ENCODE measurements at regions not wholly inside any gene's neighbourhood (a gene's known extent, or its start where the extent isn't known, plus 50 kb on each side); places are given as distances from the start of the nearest gene placed in this dataset.

DNA sequence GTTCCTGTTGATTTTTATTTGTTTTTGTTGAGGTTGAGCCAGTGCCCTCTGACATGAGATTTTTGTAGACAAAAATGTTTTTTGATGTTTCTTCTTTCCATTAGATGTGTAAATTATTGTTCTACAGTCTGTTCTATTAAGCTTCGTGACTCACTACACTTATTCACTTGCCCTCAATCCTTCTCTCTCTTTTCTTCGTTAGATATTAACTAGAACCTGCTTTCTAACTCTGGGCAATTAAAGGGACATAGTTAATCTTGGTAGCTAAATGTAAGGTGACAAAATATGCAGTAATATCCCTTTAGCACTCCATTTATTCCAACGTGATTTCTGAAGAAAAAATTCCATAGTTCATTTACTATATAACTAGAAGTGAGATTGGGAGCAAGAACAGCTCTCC is 333.9 kb downstream of the PDHA2 start:
- DNase-seq (ENCODE audit: low read depth): no peak

DNA sequence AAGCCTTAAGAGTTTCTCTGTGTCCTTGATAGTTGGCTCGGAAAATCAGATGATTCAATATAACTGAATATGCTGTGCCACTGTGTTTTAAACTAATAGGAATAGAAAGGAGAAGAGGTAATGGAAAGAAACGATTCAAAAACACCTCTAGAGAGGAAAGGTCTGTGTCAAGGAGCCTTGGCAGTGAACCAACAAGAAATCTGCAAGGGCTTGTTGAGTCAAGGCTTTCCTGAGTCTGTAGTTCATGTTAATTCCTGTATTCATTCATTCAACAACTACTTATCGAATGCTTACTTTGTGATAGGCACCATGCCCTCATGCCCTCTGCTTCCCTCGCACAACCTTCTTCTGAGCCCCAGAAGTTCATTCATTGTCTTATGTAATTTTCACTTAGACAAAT is 336.0 kb downstream of the PDHA2 start:
- DNase-seq (ENCODE audit: low read depth): no peak

DNA sequence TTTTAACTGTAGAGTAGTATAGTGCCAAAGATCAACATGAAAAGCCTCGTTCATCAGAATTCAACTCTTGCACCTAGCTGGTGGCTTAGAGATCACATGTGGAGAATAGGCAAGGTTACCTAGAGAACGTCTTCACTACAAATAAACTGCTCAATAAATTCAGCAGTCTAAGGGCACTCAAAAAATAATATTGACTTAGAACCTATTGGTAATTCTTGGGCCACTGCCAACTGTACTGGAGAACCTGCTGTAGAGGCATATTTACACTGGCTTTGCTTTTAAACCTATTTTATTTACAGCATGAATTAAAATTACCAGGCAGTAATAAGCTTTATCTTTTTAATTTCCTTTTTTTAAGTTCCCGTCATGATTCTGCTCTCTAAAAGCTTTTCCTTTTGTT is 343.7 kb downstream of the PDHA2 start:
- no peak for DNase-seq (ENCODE audit: low read depth)

DNA sequence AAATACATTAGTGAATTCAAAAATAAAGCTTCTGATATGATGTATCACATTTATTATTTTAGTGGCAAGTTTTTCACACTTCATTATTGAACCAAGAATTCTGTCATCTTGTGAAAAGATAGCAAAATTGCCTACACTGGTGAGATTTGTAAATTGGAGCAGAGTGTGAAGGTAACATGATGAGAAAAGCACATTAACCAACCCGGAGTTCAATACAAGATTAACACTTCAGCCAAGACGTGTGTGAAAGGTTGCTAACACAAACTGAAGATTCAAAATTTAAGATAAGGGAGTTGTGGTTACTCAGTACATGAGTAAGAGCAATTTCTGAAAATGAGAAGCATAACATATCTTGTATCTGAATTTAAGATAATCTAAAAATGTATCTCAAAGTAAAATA is 346.7 kb downstream of the PDHA2 start:
- no peak for DNase-seq (ENCODE audit: low read depth)

DNA sequence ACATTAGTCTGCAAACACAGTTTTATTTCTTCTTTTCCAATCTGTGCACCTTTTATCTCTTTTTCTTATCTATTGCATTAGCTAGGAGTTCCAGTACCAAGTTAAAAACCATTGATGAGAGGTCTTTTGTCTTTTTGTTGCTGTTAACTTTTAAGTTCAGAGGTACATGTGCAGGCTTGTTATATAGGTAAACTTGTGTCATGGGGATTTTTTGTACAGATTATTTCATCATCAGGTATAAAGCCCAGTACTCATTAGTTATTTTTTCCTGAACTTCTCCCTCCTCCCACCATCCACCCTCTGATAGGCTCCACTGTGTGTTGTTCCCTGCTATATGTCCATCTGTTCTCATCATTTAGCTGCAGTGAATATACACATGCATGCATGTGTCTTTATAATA is 349.9 kb downstream of the PDHA2 start:
- no peak for DNase-seq (ENCODE audit: low read depth)

DNA sequence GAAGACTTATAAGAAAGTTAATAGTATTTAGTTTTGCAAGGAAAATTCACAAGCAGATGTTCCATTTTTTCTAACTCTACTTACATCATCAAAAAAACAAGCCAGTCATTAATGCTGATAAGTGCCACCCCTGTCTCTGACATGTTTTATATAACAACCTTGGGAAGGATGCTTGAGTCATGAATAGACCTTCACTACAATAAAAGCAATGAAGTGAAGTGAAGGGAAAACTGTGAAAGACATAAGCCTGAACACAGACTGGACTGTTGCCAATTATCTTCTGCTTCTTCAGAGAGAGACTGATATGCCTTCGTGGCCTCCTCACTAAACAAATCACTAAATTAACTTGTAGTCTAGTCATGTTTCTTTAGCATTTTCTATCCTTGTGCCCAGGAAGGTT is 353.2 kb downstream of the PDHA2 start:
- no peak for DNase-seq (ENCODE audit: low read depth)

DNA sequence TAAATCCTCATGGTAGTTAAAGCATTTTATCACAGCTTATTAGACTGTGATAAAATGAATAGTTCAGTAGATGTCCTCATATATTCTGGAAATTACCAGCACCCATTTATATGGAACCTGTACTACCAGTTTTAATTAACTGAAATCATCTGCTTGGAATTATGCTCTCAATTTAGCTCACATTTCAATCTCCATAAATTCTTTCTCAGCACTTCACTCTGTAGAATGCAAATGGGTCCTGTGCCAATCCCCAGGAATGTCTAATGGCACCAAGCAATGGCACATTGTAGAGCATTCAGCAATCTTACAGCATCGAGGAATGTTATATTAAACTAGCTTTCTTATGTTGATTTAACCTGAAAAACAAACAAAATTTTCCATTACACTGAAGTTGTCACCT is 355.1 kb downstream of the PDHA2 start:
- DNase-seq (ENCODE audit: low read depth): no peak

DNA sequence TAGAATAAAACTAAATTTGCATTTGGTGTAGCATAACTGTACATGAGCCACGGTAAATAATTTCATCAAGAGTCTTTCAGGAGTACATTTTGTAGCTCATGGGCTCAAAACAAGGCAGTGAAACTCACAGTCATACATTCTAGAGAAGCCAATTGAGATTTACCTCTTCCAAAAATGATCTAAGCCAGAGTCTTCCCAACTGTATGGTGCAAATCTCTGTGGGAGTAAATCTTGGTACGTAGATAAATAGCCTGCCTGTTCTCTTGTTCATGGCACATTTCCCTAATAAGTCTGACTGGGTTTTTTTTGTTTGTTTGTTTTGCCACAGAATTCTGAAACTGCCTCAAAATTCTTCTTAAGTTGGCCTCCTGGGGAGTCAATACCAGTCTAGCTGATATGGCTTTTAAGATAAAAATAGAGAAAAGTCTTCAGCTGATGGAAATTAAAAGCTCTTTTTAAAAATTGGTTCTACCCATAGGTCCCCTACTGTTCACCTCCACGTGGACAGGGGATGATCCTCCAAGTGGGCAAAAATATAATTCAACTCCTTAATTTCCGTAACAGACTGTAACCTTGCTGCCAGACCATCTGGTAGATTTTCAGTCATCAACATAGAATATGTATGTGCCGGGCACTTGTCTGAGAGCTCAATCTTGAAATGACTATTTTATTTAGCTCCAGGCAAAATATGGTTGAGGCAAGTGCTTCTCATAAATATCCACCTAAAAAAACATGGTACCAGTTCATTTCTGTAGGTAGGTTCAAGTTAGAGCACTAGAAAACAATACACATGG is 365.4 kb downstream of the PDHA2 start:
- DNase-seq (ENCODE audit: low read depth): no peak

DNA sequence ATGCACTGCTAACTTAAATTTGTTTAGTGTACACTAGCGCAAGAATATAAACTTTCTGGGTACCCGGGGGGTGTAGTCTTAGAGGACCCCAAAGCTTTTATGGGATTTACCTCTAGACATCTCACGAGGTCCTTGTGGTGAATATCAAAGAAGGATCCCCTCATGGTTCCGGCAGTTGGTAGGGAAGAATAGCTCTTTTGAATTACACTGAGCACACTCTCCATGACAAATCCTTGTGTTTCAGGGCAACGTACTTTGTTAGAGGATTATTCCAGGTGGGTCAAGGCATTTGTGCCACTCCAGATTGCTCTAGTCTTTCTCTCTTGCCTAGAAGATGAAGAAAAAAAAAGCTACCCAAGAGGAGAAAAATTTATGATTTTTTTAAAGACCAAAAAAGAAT is 387.6 kb downstream of the PDHA2 start:
- DNase-seq (ENCODE audit: low read depth): no peak

DNA sequence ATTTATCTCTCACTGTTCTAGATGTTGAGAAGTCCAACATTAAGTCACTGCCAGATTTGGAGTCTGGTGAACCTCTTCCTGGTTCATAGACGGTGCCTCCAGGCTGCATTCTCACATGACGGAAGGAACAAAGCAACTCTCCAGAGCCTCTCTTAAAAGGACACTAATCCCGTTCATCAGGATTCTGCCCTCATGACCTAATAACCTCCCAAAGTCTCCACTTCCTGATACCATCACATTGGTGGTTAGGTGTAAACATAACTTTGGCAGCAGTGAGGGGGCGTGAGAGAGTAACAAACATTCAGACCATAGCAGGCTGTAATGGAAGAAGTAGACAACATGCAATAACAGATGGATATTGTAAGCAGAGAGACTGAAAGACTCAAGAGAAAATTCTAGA is 388.6 kb downstream of the PDHA2 start:
- no peak for DNase-seq (ENCODE audit: low read depth)

DNA sequence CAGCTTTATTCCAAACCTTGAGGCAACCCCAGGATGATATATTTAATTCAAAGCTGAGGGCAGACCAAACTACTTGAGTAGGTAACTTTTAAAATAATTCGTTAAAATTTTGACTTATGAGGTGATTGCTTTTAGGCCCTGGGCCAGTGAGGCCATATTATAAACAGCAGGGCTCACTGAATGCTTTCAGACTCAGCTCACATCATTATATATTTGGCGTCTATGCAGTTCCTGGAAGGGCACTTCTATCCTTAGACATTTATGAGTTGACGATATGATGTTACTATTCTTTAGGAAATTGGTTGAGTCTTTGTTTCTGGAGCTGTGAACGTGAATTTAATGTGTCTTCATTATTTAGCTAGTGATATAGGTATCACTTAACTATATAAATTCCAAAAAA is 400.1 kb downstream of the PDHA2 start:
- no peak for DNase-seq (ENCODE audit: low read depth)

DNA sequence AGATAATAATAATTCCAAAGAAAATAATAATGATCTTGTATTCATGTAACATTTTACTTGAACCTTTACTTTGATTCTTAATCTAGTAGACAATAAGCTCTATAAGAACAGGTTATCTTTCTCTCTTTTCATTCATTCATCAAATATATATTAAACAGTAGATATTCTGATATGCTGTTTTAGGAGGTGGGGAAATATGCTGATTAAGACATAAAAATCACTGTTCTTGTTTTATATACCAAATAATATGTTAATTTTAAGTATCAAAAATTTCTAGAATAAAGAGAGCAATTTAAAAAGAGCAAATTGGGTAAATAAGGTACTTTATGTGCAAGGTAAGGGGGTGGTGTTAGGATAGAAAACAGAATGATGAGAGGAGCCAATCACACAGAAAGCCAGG is 401.9 kb downstream of the PDHA2 start:
- no peak for DNase-seq (ENCODE audit: low read depth)

DNA sequence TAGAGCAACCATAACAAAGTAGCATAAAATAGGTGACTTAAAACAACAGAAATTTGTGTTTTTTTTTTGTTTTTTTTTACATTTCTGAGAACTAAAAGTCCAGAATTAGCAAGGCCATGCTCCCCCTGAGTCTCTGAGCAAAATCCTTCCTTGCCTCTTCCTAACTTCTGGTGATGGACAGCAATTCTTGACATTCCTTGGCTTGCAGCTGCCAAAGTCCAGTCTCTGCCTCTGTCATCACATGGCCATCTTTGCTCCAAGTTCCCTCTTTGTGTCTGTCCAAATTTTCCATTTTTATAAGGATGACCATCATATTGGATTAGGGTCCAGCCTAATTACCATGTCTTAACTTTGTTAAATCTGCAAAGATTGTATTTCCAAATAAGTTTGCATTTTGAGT is 407.2 kb downstream of the PDHA2 start:
- DNase-seq (ENCODE audit: low read depth): no peak

DNA sequence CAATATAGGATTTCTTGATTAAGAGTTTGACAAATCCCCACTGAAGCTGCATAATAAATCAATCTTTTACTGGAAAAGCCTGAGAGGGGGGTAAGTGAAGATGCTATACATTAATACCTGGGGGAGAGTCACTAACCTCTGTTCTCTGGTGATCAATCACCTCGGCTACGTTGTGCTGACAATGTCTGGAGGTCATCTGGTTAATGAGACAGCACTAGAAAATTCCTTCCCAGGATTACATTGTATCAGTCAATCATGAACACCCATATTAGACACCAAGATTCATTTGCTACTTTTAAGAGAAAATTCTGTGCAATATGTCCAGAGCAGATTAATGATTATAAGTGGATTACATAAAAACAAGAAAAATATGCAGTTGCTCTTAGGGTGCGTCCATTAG is 408.3 kb downstream of the PDHA2 start:
- no peak for DNase-seq (ENCODE audit: low read depth)

DNA sequence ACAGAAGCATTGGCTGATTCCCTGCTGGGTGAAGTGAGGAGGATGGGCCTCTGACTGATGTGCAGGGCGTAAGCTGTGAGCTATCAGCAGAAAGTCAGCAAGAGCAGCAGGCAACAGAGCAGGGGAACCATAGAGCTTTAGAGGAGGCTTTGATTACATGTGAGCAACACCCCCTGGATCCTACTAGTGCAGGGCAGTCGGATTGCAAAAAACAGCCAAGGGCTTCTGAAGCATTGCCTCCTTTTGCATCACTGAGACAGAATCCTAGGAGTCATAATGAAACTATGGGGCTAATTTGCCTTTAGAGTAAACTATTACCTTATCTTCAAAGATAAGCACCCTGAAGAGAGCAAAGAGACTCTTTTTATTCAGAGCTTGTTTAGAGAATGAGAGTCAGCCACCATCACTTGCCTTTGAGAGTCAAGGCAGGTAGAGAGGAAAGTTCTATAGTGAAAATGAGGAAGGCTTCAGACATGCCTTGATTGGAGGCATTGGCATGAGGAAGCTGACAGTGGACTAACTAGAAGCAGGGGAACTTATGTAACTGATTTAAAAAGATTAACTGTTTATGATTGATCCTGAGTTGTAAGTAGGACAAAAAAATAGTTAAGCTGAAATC is 420.3 kb downstream of the PDHA2 start:
- no peak for DNase-seq (ENCODE audit: low read depth)

DNA sequence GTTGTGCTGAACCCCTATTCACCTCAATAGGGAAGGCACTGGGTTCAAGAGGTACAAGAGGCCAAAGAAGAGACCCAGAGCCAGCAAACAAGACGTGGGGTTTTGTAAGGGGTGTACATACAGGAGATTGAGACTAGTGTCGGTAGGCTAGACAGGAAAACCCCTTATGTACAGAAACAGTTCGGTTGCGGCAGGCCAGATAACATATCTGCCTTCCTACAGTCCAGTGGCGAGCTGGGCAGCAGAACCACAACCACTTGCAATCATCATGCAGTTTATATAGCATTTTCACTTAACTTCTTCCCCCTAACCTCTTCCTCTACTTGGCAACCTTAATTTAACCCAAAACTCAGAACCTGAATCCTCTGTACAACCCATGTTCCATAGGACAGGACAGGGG is 422.2 kb downstream of the PDHA2 start:
- DNase-seq (ENCODE audit: low read depth): no peak

DNA sequence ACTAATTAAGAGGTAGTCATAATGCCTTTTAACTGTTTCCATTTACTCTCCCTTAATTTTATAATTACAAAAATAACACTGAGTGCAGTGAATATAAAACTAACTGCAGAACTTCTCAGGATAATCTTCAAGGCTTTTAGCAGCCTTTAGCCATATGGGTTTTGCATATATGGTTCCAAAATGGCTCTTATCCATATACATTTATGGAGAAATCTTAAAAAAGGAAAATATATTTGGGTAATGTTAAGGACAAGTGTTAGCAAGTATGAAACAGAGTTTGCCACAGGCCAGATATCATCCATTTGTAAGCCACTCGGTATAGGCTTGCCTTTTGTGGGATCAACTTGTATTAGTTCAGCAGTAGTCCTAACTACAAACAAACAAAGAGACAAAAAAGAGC is 423.4 kb downstream of the PDHA2 start:
- no peak for DNase-seq (ENCODE audit: low read depth)

DNA sequence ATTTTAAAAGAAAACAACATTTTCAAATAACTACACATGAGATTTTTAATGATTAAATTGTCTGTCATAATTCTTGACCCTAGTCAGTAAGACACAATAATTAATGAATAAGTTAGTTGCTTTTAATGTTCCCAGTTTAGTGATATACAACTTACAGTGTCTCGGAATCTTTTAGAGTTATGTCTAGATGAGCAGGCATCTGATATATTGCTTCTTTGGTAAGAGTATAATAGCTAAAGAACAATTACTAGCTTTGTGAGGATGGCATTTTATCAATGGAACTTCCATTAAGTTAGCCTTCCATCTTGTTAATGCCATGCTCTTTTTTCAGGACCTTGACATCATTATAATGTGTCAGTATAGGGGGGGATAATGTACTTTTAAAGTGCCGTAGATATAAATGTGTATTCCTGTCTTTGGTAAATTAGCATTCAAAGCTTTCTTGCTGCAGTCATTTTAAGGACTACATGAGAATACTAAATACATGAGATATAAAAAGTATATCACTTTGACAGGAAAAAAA is 425.1 kb downstream of the PDHA2 start:
- no peak for DNase-seq (ENCODE audit: low read depth)

DNA sequence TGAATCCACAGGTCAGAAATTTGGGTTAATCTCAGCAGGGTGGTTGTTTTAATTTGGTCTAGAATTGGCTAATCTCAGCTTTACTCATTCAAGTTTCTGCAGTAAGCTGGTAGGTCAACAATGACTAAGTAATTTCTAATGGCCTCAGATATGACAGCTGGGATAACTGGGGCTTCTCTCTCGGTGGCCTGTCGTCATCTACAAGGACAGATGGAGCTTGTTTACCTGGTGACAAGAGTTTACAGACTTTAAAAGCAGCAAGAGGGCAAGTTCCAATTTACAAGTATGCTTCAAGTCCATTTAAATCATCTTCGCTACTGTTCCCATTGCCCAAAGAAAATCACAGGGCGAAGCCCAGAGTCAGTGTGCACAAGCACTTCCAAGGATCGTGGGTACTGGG is 453.9 kb downstream of the PDHA2 start:
- DNase-seq (ENCODE audit: low read depth): no peak

DNA sequence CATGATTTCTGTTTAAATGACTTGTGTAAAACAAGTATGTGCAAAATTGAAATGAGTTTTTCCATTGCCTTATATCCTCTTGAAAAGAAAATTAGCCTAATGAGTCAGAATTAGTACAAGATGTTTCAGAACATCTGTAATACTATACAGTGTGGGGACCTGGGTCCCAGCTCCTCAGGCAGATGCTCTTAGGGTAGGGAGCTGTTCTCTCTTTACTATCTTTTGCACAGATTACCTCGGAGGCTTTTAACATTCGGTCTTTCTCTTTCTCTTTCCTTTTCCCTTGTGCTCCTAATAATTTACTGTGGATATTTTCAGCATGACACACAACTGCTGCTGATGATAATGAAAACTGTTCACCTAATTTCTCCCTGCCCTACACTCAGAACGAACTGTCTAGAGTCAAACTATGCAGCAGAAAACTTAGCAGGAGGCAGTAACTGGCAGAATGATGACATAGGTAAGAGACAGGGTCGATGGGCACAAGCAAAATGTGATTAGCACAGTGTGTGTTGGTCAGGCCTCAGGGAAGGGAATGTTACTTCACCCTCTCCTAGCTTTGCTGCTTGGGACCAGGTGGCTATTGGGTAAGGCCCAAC is 455.3 kb downstream of the PDHA2 start:
- no peak for DNase-seq (ENCODE audit: low read depth)

DNA sequence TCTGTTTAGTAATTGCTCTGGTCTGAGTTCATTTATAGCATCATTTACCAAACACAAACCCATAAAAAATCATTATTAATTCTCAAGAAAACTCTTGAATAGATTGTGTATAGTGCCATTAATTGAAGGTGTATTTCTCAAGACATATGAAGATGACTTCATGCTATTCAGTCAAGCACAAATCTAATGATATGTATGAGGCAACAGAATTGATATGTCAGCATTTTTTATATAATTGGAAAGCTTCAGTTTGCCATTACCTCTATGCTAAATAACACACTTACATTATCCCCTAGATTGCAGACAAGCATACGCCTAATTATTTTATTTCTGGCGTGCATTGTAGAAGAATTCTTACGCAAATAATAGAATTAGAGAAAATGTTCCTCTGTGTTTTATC is 461.8 kb downstream of the PDHA2 start:
- no peak for DNase-seq (ENCODE audit: low read depth)

DNA sequence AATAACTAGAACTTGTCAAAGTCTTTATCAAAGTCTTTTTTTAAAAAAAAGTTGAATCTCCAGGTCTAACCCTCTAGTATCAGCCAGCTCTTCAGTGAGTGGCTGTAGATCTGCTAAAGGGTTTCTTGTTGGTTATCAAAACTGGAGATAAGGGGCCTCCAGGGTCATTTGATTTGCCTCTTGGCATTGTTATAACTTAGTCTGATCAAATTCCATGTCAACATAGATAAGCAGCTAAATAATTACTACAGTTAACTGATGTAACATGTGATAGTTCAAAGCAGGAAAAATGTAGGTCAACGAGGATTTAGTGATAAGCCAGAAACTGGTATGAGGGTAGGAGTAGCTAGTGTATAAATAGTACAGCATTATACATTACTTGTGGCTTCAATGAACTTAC is 465.1 kb downstream of the PDHA2 start:
- no peak for DNase-seq (ENCODE audit: low read depth)

DNA sequence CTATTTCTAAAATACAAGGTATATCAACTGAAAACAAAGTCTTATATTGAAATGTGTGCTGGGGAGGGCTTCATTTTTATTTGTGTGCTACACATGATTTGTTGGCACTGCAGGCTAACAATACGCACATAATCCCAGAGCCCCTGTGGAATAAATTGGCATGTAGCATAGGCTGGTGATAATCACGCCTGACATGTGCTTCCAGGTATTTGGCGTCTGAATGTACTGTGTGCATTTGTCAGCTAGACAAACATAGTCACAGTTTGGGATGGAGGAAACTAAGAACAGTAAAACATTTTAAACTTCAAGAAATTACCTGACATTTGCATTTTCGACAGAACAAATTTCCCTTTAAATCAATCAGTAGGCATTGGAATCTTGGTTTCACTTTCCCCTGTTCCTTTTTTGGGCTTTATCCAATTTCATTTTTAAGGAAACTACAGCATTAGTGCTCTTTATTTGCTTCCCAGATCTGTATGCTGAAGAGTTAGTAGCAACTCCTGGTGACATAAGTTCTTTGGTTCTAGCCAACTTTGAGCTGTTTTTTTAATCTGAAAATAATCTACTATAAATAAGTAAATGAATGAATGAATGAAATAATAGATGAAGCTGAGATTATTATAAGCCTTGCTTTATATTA is 472.3 kb downstream of the PDHA2 start:
- no peak for DNase-seq (ENCODE audit: low read depth)

Measured in forelimb muscle (tissue), 1 donor.